IPS DF 6.9 (cell line): ENCODE measurements at regions not wholly inside any gene's neighbourhood (a gene's known extent, or its start where the extent isn't known, plus 50 kb on each side); places are given as distances from the start of the nearest gene placed in this dataset.

Experiments used
- DNase-seq: peaks from one replicate; pipeline ENCODE4 v3.0.0-alpha.2; 2013; ENCODE audit warnings: low read depth, low spot score
- H3K27ac ChIP-seq: one replicate; pipeline ENCODE4 v1.5.1; 2013; ENCODE audit warnings: low read length, control low read depth
- H3K27me3 ChIP-seq: 2 replicates; pipeline ENCODE4 v1.6.1; 2013; ENCODE audit warnings: mild to moderate bottlenecking, low read length; ENCODE audit not compliant: control insufficient read depth, insufficient read depth
- H3K36me3 ChIP-seq: 2 replicates; pipeline ENCODE4 v1.6.1; 2013; ENCODE audit warnings: low read length; ENCODE audit not compliant: control insufficient read depth, insufficient read depth
- H3K4me1 ChIP-seq: 2 replicates; pipeline ENCODE4 v1.6.1; 2013; ENCODE audit warnings: low read length; ENCODE audit not compliant: control insufficient read depth, insufficient read depth
- H3K4me3 ChIP-seq: 2 replicates; pipeline ENCODE4 v1.5.1; 2013; ENCODE audit warnings: mild to moderate bottlenecking, low read length
- H3K9me3 ChIP-seq: 2 replicates; pipeline ENCODE4 v1.6.1; 2013; ENCODE audit warnings: low read length, inconsistent platforms; ENCODE audit not compliant: control insufficient read depth, insufficient read depth
- WGBS: extraction: QIAGEN DNeasy Blood & Tissue Kit; methylation state at CpG from one replicate; pipeline ENCODE4 v1.1.7; 2013; ENCODE audit warnings: mixed read lengths, missing lambda C conversion rate; ENCODE audit not compliant: insufficient read length, insufficient coverage; 5-methylcytosine and 5-hydroxymethylcytosine counted together

- Histone ChIP-seq H3K27me3 (no peaks in the 10 kb centered on the region), H3K4me3 (no peak overlapping the region), H3K36me3 (no peaks in the 10 kb centered on the region), H3K4me1 (no peaks in the 10 kb centered on the region), H3K27ac (no peak overlapping the region), H3K9me3 (no peaks in the 10 kb centered on the region)
- WGBS: no CpG with 5 or more reads among the region's 2 CpGs
- no peak for DNase-seq
Measured at GRCh38 chr4:123050018-123050417, 127.6 kb upstream of the NUDT6 start.

GRCh38 chr4:123052007-123052406 lies 129.6 kb upstream of the NUDT6 start:
- no peaks in the 10 kb centered on the region; the same call in 1 of the 2 replicates for H3K36me3 ChIP-seq
- H3K9me3 ChIP-seq: no peaks in the 10 kb centered on the region
- WGBS: no CpG with 5 or more reads among the region's 3 CpGs
- H3K4me3 ChIP-seq: no peak overlapping the region
- H3K27me3 ChIP-seq: no peaks in the 10 kb centered on the region
- DNase-seq: no peak
- H3K27ac ChIP-seq: no peak overlapping the region
- H3K4me1 ChIP-seq: no peaks in the 10 kb centered on the region

- no peaks in the 10 kb centered on the region for H3K4me1 ChIP-seq
- H3K27ac ChIP-seq: no peak overlapping the region
- H3K27me3 ChIP-seq: no peaks in the 10 kb centered on the region
- H3K36me3 ChIP-seq: no peaks in the 10 kb centered on the region; the same call in 1 of the 2 replicates
- no peaks in the 10 kb centered on the region for H3K9me3 ChIP-seq
- H3K4me3 ChIP-seq: no peak overlapping the region
- DNase-seq: no peak
Measured at GRCh38 chr4:123055943-123056342, 133.5 kb upstream of the NUDT6 start.

GRCh38 chr4:123060039-123060770 lies 137.8 kb upstream of the NUDT6 start:
- H3K27ac ChIP-seq: no peak overlapping the region
- DNase-seq: no peak
- no peak overlapping the region for H3K4me3 ChIP-seq
- no peaks in the 10 kb centered on the region; the same call in 1 of the 2 replicates for H3K27me3 ChIP-seq
- H3K4me1 ChIP-seq: no peaks in the 10 kb centered on the region
- H3K9me3 ChIP-seq: no peaks in the 10 kb centered on the region
- H3K36me3 ChIP-seq: no peaks in the 10 kb centered on the region; the same call in 1 of the 2 replicates
- WGBS: no CpG with 5 or more reads among the region's 6 CpGs

- Histone ChIP-seq H3K9me3 (no peaks in the 10 kb centered on the region), H3K27me3 (no peaks in the 10 kb centered on the region; the same call in 1 of the 2 replicates), H3K36me3 (no peaks in the 10 kb centered on the region), H3K4me1 (no peaks in the 10 kb centered on the region), H3K4me3 (no peak overlapping the region), H3K27ac (no peak overlapping the region)
- DNase-seq: no peak
- WGBS: no CpG with 5 or more reads among the region's 1 CpG
Measured at GRCh38 chr4:123064390-123064789, 142.0 kb upstream of the NUDT6 start.

GRCh38 chr4:123068081-123068480 lies 145.7 kb upstream of the NUDT6 start:
- Histone ChIP-seq H3K4me3 (no peak overlapping the region), H3K4me1 (no peaks in the 10 kb centered on the region), H3K9me3 (no peaks in the 10 kb centered on the region), H3K27ac (no peak overlapping the region), H3K27me3 (no peaks in the 10 kb centered on the region), H3K36me3 (no peaks in the 10 kb centered on the region)
- no CpG with 5 or more reads among the region's 1 CpG for WGBS
- no peak for DNase-seq

GRCh38 chr4:123072060-123072459 lies 149.7 kb upstream of the NUDT6 start:
- no peaks in the 10 kb centered on the region for H3K4me1 ChIP-seq
- no peak overlapping the region for H3K27ac ChIP-seq
- no peak overlapping the region for H3K4me3 ChIP-seq
- H3K9me3 ChIP-seq: no peaks in the 10 kb centered on the region
- no CpG with 5 or more reads among the region's 1 CpG for WGBS
- no peak for DNase-seq
- H3K27me3 ChIP-seq: no peaks in the 10 kb centered on the region
- no peaks in the 10 kb centered on the region for H3K36me3 ChIP-seq

- no peaks in the 10 kb centered on the region for H3K27me3 ChIP-seq
- H3K36me3 ChIP-seq: no peaks in the 10 kb centered on the region
- H3K4me1 ChIP-seq: no peaks in the 10 kb centered on the region
- DNase-seq: no peak
- no peaks in the 10 kb centered on the region for H3K9me3 ChIP-seq
- no peak overlapping the region for H3K27ac ChIP-seq
- WGBS: no CpG with 5 or more reads among the region's 2 CpGs
- no peak overlapping the region for H3K4me3 ChIP-seq
Measured at GRCh38 chr4:123073650-123074049, 151.3 kb upstream of the NUDT6 start.

- H3K4me3 ChIP-seq: no peak overlapping the region
- no peak overlapping the region for H3K27ac ChIP-seq
- no peaks in the 10 kb centered on the region for H3K9me3 ChIP-seq
- no CpG with 5 or more reads among the region's 2 CpGs for WGBS
- H3K36me3 ChIP-seq: no peaks in the 10 kb centered on the region
- DNase-seq: no peak
- no peaks in the 10 kb centered on the region for H3K4me1 ChIP-seq
- no peaks in the 10 kb centered on the region for H3K27me3 ChIP-seq
Measured at GRCh38 chr4:123077330-123077729, 154.9 kb upstream of the NUDT6 start.

- no CpG with 5 or more reads among the region's 3 CpGs for WGBS
- no peaks in the 10 kb centered on the region for H3K4me1 ChIP-seq
- no peaks in the 10 kb centered on the region for H3K36me3 ChIP-seq
Measured at GRCh38 chr4:123081971-123082370, 159.6 kb upstream of the NUDT6 start.

GRCh38 chr4:123083646-123084045 lies 161.2 kb upstream of the NUDT6 start:
- Histone ChIP-seq H3K36me3 (no peaks in the 10 kb centered on the region), H3K4me1 (no peaks in the 10 kb centered on the region), H3K27me3 (no peaks in the 10 kb centered on the region), H3K27ac (no peak overlapping the region), H3K4me3 (no peak overlapping the region), H3K9me3 (no peaks in the 10 kb centered on the region)
- no peak for DNase-seq
- WGBS: 100% methylated on average over 2 of the region's 3 CpGs

More at GRCh38 chr4:123081971-123082370, 159.6 kb upstream of the NUDT6 start:
- DNase-seq: no peak
- no peak overlapping the region for H3K27ac ChIP-seq
- H3K27me3 ChIP-seq: no peaks in the 10 kb centered on the region
- no peak overlapping the region for H3K4me3 ChIP-seq
- no peaks in the 10 kb centered on the region for H3K9me3 ChIP-seq
